ENCODE measurements at regions not wholly inside any gene's neighbourhood (a gene's known extent, or its start where the extent isn't known, plus 50 kb on each side); places are given as distances from the start of the nearest gene placed in this dataset.

GRCh38 chr22:49408102-49408836 lies 419.4 kb downstream of the BRD1 start:
- no peak for TF ChIP-seq EZH2phosphoT487 (IDR thresholded peaks at IDR 0.05; ENCODE audit: borderline replicate concordance, low read length)
- no peak for TF ChIP-seq CTCF (conservative IDR thresholded peaks at IDR 0.05; ENCODE audit: low read depth, low read length)

Measured in PC-3 (cell line).